WTC11 (cell line): ENCODE measurements at regions not wholly inside any gene's neighbourhood (a gene's known extent, or its start where the extent isn't known, plus 50 kb on each side); places are given as distances from the start of the nearest gene placed in this dataset.

Experiments
- ATAC-seq: fragments of 200-7000 bp; cut with Tn5 transposase; 2 replicates; pipeline ENCODE4 v1.10.0; 2021; ENCODE audit warnings: mild to moderate bottlenecking, moderate library complexity
- CTCF ChIA-PET: fragments of 300-600 bp; sonication (Branson Sonifier 250); formaldehyde crosslinking; loops from one replicate; lab custom pipeline; 2021; ENCODE audit warnings: antibody characterized with exemption; lab: Charles Lee
- POLR2A ChIA-PET: fragments of 350-600 bp; sonication (Branson Sonifier 250); formaldehyde crosslinking; loops from one replicate; lab custom pipeline; 2021; ENCODE audit warnings: antibody characterized with exemption; lab: Charles Lee
- DNase-seq: peaks from one replicate; pipeline ENCODE4 v3.0.0; 2021; ENCODE audit warnings: low spot score
- H3K27ac Mint-ChIP-seq: 2 replicates; pipeline ENCODE4 v1.8.0; 2021; ENCODE audit warnings: mixed read lengths
- H3K27me3 Mint-ChIP-seq: 2 replicates; pipeline ENCODE4 v1.8.0; 2021; ENCODE audit warnings: low read depth, mild to moderate bottlenecking, moderate library complexity, mixed read lengths
- H3K36me3 Mint-ChIP-seq: 2 replicates; pipeline ENCODE4 v1.8.0; 2021; ENCODE audit warnings: mixed read lengths
- H3K4me1 Mint-ChIP-seq: 2 replicates; pipeline ENCODE4 v1.8.0; 2022; ENCODE audit warnings: mixed read lengths
- H3K4me3 Mint-ChIP-seq: 2 replicates; pipeline ENCODE4 v1.8.0; 2021; ENCODE audit warnings: mild to moderate bottlenecking, moderate library complexity, mixed read lengths
- H3K9me3 Mint-ChIP-seq: 2 replicates; pipeline ENCODE4 v1.8.0; 2021; ENCODE audit warnings: mixed read lengths
- AFF4 ChIP-seq: sonication (generic); formaldehyde crosslinking; IDR thresholded peaks from 2 replicates; pipeline ENCODE4 v1.8.1; 2023; ENCODE audit warnings: mild to moderate bottlenecking, missing genetic modification reagents, borderline replicate concordance
- EMX1 ChIP-seq: fragments of 250-450 bp; sonication (Bioruptor Pico); IDR thresholded peaks from 2 replicates; pipeline ENCODE4 v1.8.0; 2021; ENCODE audit warnings: mild to moderate bottlenecking
- FOXP4 ChIP-seq: sonication (generic); formaldehyde crosslinking; IDR thresholded peaks from 2 replicates; pipeline ENCODE4 v1.8.0; 2022; ENCODE audit warnings: mild to moderate bottlenecking, missing genetic modification reagents
- IRF2 ChIP-seq: sonication (generic); formaldehyde crosslinking; IDR thresholded peaks from 2 replicates; pipeline ENCODE4 v1.8.0; 2022; ENCODE audit warnings: low read depth, missing genetic modification reagents, borderline replicate concordance
- JUN ChIP-seq: sonication (generic); formaldehyde crosslinking; IDR thresholded peaks from 2 replicates; pipeline ENCODE4 v1.8.0; 2023; ENCODE audit warnings: mild to moderate bottlenecking, missing genetic modification reagents
- NR2C2 ChIP-seq: sonication (generic); formaldehyde crosslinking; IDR thresholded peaks from 2 replicates; pipeline ENCODE4 v1.8.0; 2022; ENCODE audit warnings: mild to moderate bottlenecking, missing genetic modification reagents
- TEAD1 ChIP-seq: sonication (generic); formaldehyde crosslinking; IDR thresholded peaks from 2 replicates; pipeline ENCODE4 v1.8.0; 2022; ENCODE audit warnings: mild to moderate bottlenecking, missing genetic modification reagents
- TP53 ChIP-seq: sonication (generic); formaldehyde crosslinking; IDR thresholded peaks from 2 replicates; pipeline ENCODE4 v1.8.1; 2023; ENCODE audit warnings: mild to moderate bottlenecking, missing genetic modification reagents
- ZNF138 ChIP-seq: sonication (generic); formaldehyde crosslinking; conservative IDR thresholded peaks from 2 replicates; pipeline ENCODE4 v1.8.1; 2022; ENCODE audit warnings: mild to moderate bottlenecking, moderate library complexity, missing genetic modification reagents
- ZNF232 ChIP-seq: sonication (generic); formaldehyde crosslinking; IDR thresholded peaks from 2 replicates; pipeline ENCODE4 v1.8.0; 2022; ENCODE audit warnings: mild to moderate bottlenecking, missing genetic modification reagents
- ZNF263 ChIP-seq: sonication (generic); formaldehyde crosslinking; IDR thresholded peaks from 2 replicates; pipeline ENCODE4 v1.8.1; 2022; ENCODE audit warnings: low read depth, mild to moderate bottlenecking, moderate library complexity, missing genetic modification reagents
- TF ChIP-seq, protein P1 (sequence below): sonication (generic); formaldehyde crosslinking; IDR thresholded peaks from 2 replicates; pipeline ENCODE4 v1.8.0; 2023; ENCODE audit warnings: missing genetic modification reagents, mild to moderate bottlenecking, borderline replicate concordance
- TF ChIP-seq, protein P2 (sequence below): fragments of 250-450 bp; sonication (Bioruptor Pico); IDR thresholded peaks from 2 replicates; pipeline ENCODE4 v2.1.2; 2022; ENCODE audit warnings: mild to moderate bottlenecking, moderate library complexity
- TF ChIP-seq, protein P3 (sequence below): fragments of 250-450 bp; sonication (Bioruptor Pico); IDR thresholded peaks from 2 replicates; pipeline ENCODE4 v1.9.0; 2021; ENCODE audit warnings: mild to moderate bottlenecking

GRCh38 chr3:72421126-72421525 lies 427.1 kb downstream of the SHQ1 start (continued):
- TF ChIP-seq, protein P1, sequence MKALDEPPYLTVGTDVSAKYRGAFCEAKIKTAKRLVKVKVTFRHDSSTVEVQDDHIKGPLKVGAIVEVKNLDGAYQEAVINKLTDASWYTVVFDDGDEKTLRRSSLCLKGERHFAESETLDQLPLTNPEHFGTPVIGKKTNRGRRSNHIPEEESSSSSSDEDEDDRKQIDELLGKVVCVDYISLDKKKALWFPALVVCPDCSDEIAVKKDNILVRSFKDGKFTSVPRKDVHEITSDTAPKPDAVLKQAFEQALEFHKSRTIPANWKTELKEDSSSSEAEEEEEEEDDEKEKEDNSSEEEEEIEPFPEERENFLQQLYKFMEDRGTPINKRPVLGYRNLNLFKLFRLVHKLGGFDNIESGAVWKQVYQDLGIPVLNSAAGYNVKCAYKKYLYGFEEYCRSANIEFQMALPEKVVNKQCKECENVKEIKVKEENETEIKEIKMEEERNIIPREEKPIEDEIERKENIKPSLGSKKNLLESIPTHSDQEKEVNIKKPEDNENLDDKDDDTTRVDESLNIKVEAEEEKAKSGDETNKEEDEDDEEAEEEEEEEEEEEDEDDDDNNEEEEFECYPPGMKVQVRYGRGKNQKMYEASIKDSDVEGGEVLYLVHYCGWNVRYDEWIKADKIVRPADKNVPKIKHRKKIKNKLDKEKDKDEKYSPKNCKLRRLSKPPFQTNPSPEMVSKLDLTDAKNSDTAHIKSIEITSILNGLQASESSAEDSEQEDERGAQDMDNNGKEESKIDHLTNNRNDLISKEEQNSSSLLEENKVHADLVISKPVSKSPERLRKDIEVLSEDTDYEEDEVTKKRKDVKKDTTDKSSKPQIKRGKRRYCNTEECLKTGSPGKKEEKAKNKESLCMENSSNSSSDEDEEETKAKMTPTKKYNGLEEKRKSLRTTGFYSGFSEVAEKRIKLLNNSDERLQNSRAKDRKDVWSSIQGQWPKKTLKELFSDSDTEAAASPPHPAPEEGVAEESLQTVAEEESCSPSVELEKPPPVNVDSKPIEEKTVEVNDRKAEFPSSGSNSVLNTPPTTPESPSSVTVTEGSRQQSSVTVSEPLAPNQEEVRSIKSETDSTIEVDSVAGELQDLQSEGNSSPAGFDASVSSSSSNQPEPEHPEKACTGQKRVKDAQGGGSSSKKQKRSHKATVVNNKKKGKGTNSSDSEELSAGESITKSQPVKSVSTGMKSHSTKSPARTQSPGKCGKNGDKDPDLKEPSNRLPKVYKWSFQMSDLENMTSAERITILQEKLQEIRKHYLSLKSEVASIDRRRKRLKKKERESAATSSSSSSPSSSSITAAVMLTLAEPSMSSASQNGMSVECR (CRISPR knock-in tag) = no peak
- no peak for TF ChIP-seq EMX1
- TF ChIP-seq AFF4 (CRISPR knock-in tag) = no peak

DNA sequence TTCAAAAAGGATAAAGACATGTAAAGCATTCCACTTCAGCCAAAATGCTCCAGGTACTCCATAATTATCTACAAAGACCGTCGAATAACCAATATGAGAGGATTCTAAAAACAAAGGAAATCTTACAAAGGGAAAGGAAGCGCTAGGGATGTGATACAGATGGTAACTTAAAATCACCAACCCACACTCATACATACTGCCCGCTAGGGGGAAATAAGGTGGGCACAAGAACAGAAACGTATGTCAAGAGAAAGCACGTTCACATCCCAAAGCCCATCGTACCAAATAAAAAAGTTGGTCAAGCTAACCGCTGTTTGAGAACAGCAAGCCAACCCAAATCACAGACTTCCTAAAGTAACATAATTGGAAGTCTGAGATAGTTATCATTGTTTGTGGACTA lies 429.4 kb downstream of the SHQ1 start:
- ChIA-PET CTCF (interaction anchor here (1.2 kb wide), 2 partner anchors 12 to 79 kb away, joined by 5 to 6 read pairs; no protein-coding TSS in a partner anchor), POLR2A (no interaction called here)
- Mint-ChIP-seq H3K9me3 (peaks cover 26% of the 10 kb centered on the region), H3K27me3 (no peaks in the 10 kb centered on the region), H3K27ac (no peak overlapping the region), H3K4me1 (peaks cover 42% of the 10 kb centered on the region), H3K36me3 (peaks cover 32% of the 10 kb centered on the region), H3K4me3 (no peak overlapping the region)
- TF ChIP-seq FOXP4 = no peak
- no peak for TF ChIP-seq IRF2
- TF ChIP-seq, protein P2, sequence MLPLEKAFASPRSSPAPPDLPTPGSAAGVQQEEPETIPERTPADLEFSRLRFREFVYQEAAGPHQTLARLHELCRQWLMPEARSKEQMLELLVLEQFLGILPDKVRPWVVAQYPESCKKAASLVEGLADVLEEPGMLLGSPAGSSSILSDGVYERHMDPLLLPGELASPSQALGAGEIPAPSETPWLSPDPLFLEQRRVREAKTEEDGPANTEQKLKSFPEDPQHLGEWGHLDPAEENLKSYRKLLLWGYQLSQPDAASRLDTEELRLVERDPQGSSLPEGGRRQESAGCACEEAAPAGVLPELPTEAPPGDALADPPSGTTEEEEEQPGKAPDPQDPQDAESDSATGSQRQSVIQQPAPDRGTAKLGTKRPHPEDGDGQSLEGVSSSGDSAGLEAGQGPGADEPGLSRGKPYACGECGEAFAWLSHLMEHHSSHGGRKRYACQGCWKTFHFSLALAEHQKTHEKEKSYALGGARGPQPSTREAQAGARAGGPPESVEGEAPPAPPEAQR = no peak
- TF ChIP-seq NR2C2 (CRISPR knock-in tag) = no peak
- no peak for TF ChIP-seq ZNF138
- ATAC-seq (peak; percentile 46; the same call in 1 of the 2 replicates), DNase-seq (no peak)

DNA sequence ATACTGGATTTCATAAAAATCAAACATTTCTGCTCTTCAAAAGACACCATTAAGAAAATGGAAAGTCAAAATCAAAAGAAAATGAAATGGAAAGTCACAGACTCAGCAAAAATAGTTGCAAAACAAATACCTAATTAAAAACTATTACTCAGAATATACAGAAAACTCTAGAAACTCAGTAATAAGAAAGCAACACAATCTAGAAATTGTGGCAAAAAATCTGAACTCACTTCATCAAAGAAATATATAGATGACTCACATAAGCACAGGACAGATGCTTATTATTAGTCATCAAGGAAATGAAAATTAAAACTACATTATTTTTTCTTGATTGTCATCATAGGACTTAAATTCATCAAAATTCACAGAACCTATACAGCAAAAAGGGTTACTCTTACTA lies 430.0 kb downstream of the SHQ1 start:
- H3K27me3 Mint-ChIP-seq = no peaks in the 10 kb centered on the region
- POLR2A ChIA-PET = no interaction called here
- CTCF ChIA-PET = no interaction called here
- TF ChIP-seq ZNF232 (no peak), TP53 (no peak), JUN (CRISPR knock-in tag) (no peak), IRF2 (no peak), ZNF263 (no peak), TEAD1 (no peak)
- TF ChIP-seq, protein P3, sequence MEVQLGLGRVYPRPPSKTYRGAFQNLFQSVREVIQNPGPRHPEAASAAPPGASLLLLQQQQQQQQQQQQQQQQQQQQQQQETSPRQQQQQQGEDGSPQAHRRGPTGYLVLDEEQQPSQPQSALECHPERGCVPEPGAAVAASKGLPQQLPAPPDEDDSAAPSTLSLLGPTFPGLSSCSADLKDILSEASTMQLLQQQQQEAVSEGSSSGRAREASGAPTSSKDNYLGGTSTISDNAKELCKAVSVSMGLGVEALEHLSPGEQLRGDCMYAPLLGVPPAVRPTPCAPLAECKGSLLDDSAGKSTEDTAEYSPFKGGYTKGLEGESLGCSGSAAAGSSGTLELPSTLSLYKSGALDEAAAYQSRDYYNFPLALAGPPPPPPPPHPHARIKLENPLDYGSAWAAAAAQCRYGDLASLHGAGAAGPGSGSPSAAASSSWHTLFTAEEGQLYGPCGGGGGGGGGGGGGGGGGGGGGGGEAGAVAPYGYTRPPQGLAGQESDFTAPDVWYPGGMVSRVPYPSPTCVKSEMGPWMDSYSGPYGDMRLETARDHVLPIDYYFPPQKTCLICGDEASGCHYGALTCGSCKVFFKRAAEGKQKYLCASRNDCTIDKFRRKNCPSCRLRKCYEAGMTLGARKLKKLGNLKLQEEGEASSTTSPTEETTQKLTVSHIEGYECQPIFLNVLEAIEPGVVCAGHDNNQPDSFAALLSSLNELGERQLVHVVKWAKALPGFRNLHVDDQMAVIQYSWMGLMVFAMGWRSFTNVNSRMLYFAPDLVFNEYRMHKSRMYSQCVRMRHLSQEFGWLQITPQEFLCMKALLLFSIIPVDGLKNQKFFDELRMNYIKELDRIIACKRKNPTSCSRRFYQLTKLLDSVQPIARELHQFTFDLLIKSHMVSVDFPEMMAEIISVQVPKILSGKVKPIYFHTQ = no peak
- TF ChIP-seq, protein P2 = no peak

More for the DNA sequence above, 430.0 kb downstream of the SHQ1 start:
- ATAC-seq = no peak
- DNase-seq = no peak
- Mint-ChIP-seq H3K4me3 (no peak overlapping the region), H3K27ac (no peak overlapping the region), H3K4me1 (peaks cover 46% of the 10 kb centered on the region), H3K36me3 (peaks cover 26% of the 10 kb centered on the region), H3K9me3 (peaks cover 25% of the 10 kb centered on the region)
